ENCODE measurements at regions not wholly inside any gene's neighbourhood (a gene's known extent, or its start where the extent isn't known, plus 50 kb on each side); places are given as distances from the start of the nearest gene placed in this dataset.

- POLR2A ChIA-PET, result no interaction called here
- CTCF ChIA-PET, result no interaction called here
- Histone ChIP-seq H3K9ac (no peak overlapping the region), H3K27me3 (ENCODE audit: insufficient read depth) (no peaks in the 10 kb centered on the region), H3K9me2 (0 out of 2 replicates have a peak, but pooled peaks cover 3% of the 10 kb centered on the region), H3K9me3 (no peaks in the 10 kb centered on the region), H3K4me2 (no peak overlapping the region), H3K79me2 (ENCODE audit: insufficient read depth) (no peaks in the 10 kb centered on the region), H2AFZ (ENCODE audit: low read depth) (no peak overlapping the region), H3K4me1 (ENCODE audit: control insufficient read depth in 1 of 2, insufficient read depth in 2 of 2, low read depth in 1 of 2, low read length in 1 of 2) (no peaks in the 10 kb centered on the region), H3K27ac (ENCODE audit: low read depth in 2 of 2, low read length in 1 of 2) (no peak overlapping the region), H3K4me3 (ENCODE audit: low read depth in 2 of 2, low read length in 1 of 2) (no peak overlapping the region), H3F3A (replicated peaks; ENCODE audit: insufficient read depth) (no peaks in the 10 kb centered on the region), H4K20me1 (ENCODE audit: insufficient read depth) (no peaks in the 10 kb centered on the region), H3K36me3 (replicated peaks in 1 of 2; ENCODE audit: control insufficient read depth in 1 of 2, insufficient read depth in 2 of 2, low read length in 1 of 2) (no peaks in the 10 kb centered on the region)
- DNase-seq, result no peak
- WGBS (ENCODE audit: low lambda C conversion rate), result 7% methylated on average over 2 of the region's 2 CpGs
- TF ChIP-seq TEAD4 (IDR thresholded peaks at IDR 0.05; ENCODE audit: borderline replicate concordance, insufficient read depth) (no peak), SIN3A (IDR thresholded peaks at IDR 0.05; ENCODE audit: borderline replicate concordance, low read depth, low read length) (no peak), USF2 (IDR thresholded peaks at IDR 0.05; ENCODE audit: borderline replicate concordance, low read depth, low read length) (no peak), JUND (IDR thresholded peaks at IDR 0.05) (no peak), YY1 (IDR thresholded peaks at IDR 0.05; ENCODE audit: low read depth) (no peak), MAX (IDR thresholded peaks at IDR 0.05; ENCODE audit: low read depth) (no peak), SMC3 (IDR thresholded peaks at IDR 0.05; ENCODE audit: low read depth, low read length) (no peak), FOXJ3 (CRISPR knock-in tag; IDR thresholded peaks at IDR 0.05) (no peak), TAF1 (IDR thresholded peaks at IDR 0.05; ENCODE audit: borderline replicate concordance, low read depth, low read length) (no peak), PBX3 (IDR thresholded peaks at IDR 0.05) (no peak)
These were observed 920.1 kb upstream of the CNTN5 start for GRCh38 chr11:98100689-98101088.

- WGBS (ENCODE audit: low lambda C conversion rate), result 16% methylated on average over 1 of the region's 1 CpG
- Histone ChIP-seq H3K4me2 (no peak overlapping the region), H3K27me3 (ENCODE audit: insufficient read depth) (no peaks in the 10 kb centered on the region), H3K9me2 (0 out of 2 replicates have a peak, but pooled peaks cover 3% of the 10 kb centered on the region), H2AFZ (ENCODE audit: low read depth) (no peak overlapping the region), H3K36me3 (replicated peaks in 1 of 2; ENCODE audit: control insufficient read depth in 1 of 2, insufficient read depth in 2 of 2, low read length in 1 of 2) (no peaks in the 10 kb centered on the region), H3K9ac (no peak overlapping the region), H3K9me3 (no peaks in the 10 kb centered on the region), H3K4me3 (ENCODE audit: low read depth in 2 of 2, low read length in 1 of 2) (no peak overlapping the region), H3F3A (replicated peaks; ENCODE audit: insufficient read depth) (no peaks in the 10 kb centered on the region), H3K4me1 (ENCODE audit: control insufficient read depth in 1 of 2, insufficient read depth in 2 of 2, low read depth in 1 of 2, low read length in 1 of 2) (no peaks in the 10 kb centered on the region), H4K20me1 (ENCODE audit: insufficient read depth) (no peaks in the 10 kb centered on the region), H3K27ac (ENCODE audit: low read depth in 2 of 2, low read length in 1 of 2) (no peak overlapping the region), H3K79me2 (ENCODE audit: insufficient read depth) (no peaks in the 10 kb centered on the region)
- CTCF ChIA-PET, result no interaction called here
- POLR2A ChIA-PET, result no interaction called here
- no peak for DNase-seq
- no peak for TF ChIP-seq JUND (IDR thresholded peaks at IDR 0.05)
- TF ChIP-seq USF1 (IDR thresholded peaks at IDR 0.05; ENCODE audit: borderline replicate concordance, low read depth), result no peak
- no peak for TF ChIP-seq YY1 (IDR thresholded peaks at IDR 0.05; ENCODE audit: low read depth)
- no peak for TF ChIP-seq NRF1 (IDR thresholded peaks at IDR 0.05; ENCODE audit: low read depth, low read length)
- no peak for TF ChIP-seq NFIC (IDR thresholded peaks at IDR 0.05; ENCODE audit: borderline replicate concordance)
These were observed 919.4 kb upstream of the CNTN5 start for GRCh38 chr11:98101329-98101728.

Measured in SK-N-SH (cell line).